GM12891 (cell line): ENCODE measurements at regions not wholly inside any gene's neighbourhood (a gene's known extent, or its start where the extent isn't known, plus 50 kb on each side); places are given as distances from the start of the nearest gene placed in this dataset.

Source experiments
- POLR2A ChIP-seq: IDR thresholded peaks from 2 replicates; pipeline ENCODE4 v1.6.1; 2011; ENCODE audit warnings: low read depth, low read length, control low read depth
- POLR2AphosphoS5 ChIP-seq: IDR thresholded peaks from 2 replicates; pipeline ENCODE4 v1.6.1; 2011; ENCODE audit warnings: low read depth, low read length, control low read depth
- SPI1 ChIP-seq: IDR thresholded peaks from 2 replicates; pipeline ENCODE4 v1.6.1; 2011; ENCODE audit warnings: low read depth, low read length, control low read depth
- TAF1 ChIP-seq: IDR thresholded peaks from 2 replicates; pipeline ENCODE4 v1.6.1; 2011; ENCODE audit warnings: low read depth, low read length, control low read depth

DNA sequence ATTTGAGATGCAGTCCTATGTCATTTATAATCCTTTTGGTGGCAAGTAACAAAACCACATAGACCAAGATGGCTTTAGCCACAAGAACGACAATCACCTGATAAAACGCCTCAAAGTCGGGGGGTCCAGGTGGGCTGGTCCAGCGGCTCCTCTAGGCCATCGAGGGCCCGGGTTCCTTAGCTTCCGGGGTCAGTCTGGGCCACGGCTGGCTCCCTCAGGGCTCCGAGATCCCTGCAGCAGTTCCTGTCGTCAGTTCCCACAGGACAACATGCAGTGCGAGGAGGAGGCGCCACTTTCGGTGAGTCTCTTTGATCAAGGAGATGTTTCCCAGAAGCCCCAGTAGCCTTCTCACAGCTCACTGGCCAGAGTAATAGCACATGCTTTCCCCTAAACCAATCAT is 574.6 kb downstream of the AACS start:
- TF ChIP-seq SPI1 (no peak), POLR2AphosphoS5 (no peak), POLR2A (no peak), TAF1 (no peak)
